ENCODE measurements at regions not wholly inside any gene's neighbourhood (a gene's known extent, or its start where the extent isn't known, plus 50 kb on each side); places are given as distances from the start of the nearest gene placed in this dataset.

DNA sequence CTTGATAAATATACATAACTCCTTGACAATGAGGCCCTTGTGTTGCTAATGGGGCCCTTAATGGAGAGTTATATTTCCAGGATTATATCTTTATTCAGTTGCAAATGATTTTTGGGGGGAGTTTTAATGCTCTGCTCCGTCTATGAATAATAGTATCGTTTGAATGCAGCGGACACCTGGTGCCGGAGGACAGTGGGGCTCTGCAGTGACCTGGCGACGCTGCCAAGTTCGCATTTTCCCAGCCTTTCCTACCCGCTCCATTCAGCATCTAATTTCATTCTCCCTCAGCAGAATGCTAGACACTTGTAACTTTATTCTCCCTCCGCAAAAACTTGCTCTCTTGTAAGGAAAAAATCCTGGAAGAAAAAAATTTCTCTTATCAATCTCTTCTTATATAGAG is 257.6 kb upstream of the SALL3 start:
- ChIA-PET POLR2A (no interaction called here), CTCF (ENCODE audit: unreplicated experiment) (no interaction called here)
- BruUV-seq (replicated peaks): no TSS peak
- no peaks in the 10 kb centered on the region for H4K20me1 ChIP-seq (ENCODE audit: insufficient read depth, low read length)
- no peak overlapping the region for H3K4me3 ChIP-seq (ENCODE audit: low read depth, low read length, poor library complexity, severe bottlenecking)
- H3K4me1 ChIP-seq (ENCODE audit: insufficient read depth, low read length, poor library complexity, severe bottlenecking): no peaks in the 10 kb centered on the region
- no peak overlapping the region for H3K27ac ChIP-seq (ENCODE audit: low read depth, low read length, poor library complexity, severe bottlenecking)
- H3K9me3 ChIP-seq (ENCODE audit: low read length): no peaks in the 10 kb centered on the region
- intact Hi-C loops (cut with micrococcal nuclease; ENCODE audit: unreplicated experiment): no loop called here
- no peak for DNase-seq (ENCODE audit: low spot score)
- no peak overlapping the region for H2AFZ ChIP-seq (ENCODE audit: low read length)
- no peaks in the 10 kb centered on the region for H3K9me2 ChIP-seq (ENCODE audit: insufficient read depth, low read length)
- no peak overlapping the region for H3K4me2 ChIP-seq (ENCODE audit: low read length)
- no peaks in the 10 kb centered on the region for H3K36me3 ChIP-seq (ENCODE audit: insufficient read depth, low read length)
- H3K79me2 ChIP-seq (ENCODE audit: insufficient read depth, low read depth, low read length): no peaks in the 10 kb centered on the region
- TF ChIP-seq EZH2phosphoT487 (IDR thresholded peaks at IDR 0.05; ENCODE audit: borderline replicate concordance, low read depth, low read length): no peak
- TF ChIP-seq, protein P1, sequence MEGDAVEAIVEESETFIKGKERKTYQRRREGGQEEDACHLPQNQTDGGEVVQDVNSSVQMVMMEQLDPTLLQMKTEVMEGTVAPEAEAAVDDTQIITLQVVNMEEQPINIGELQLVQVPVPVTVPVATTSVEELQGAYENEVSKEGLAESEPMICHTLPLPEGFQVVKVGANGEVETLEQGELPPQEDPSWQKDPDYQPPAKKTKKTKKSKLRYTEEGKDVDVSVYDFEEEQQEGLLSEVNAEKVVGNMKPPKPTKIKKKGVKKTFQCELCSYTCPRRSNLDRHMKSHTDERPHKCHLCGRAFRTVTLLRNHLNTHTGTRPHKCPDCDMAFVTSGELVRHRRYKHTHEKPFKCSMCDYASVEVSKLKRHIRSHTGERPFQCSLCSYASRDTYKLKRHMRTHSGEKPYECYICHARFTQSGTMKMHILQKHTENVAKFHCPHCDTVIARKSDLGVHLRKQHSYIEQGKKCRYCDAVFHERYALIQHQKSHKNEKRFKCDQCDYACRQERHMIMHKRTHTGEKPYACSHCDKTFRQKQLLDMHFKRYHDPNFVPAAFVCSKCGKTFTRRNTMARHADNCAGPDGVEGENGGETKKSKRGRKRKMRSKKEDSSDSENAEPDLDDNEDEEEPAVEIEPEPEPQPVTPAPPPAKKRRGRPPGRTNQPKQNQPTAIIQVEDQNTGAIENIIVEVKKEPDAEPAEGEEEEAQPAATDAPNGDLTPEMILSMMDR (conservative IDR thresholded peaks at IDR 0.05; ENCODE audit: low read length): no peak

DNA sequence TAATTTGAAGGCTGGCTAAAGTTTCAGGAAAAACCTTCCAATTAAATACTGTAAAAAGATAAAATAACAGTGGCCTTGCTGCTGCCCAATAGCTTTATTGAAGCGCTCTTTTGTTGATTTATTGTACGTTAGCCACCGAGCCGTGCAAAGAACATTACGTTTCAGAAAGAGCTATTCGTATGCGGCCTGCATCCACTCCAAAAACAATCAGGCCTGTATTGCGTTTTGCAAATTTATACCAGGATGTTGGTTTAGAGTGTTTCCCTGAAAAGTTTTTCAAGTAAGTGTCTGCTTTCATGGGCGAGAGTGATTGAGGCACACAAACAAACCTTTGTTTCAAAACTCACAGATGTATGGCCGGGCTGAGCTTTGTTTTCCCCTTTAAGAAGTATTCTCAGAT is 257.2 kb upstream of the SALL3 start:
- Histone ChIP-seq H3K79me2 (ENCODE audit: insufficient read depth, low read depth, low read length) (no peaks in the 10 kb centered on the region), H3K9me2 (ENCODE audit: insufficient read depth, low read length) (no peaks in the 10 kb centered on the region), H3K9me3 (ENCODE audit: low read length) (no peaks in the 10 kb centered on the region), H3K4me1 (ENCODE audit: insufficient read depth, low read length, poor library complexity, severe bottlenecking) (no peaks in the 10 kb centered on the region), H3K27ac (ENCODE audit: low read depth, low read length, poor library complexity, severe bottlenecking) (no peak overlapping the region), H2AFZ (ENCODE audit: low read length) (no peak overlapping the region), H3K36me3 (ENCODE audit: insufficient read depth, low read length) (no peaks in the 10 kb centered on the region), H3K4me3 (ENCODE audit: low read depth, low read length, poor library complexity, severe bottlenecking) (no peak overlapping the region), H4K20me1 (ENCODE audit: insufficient read depth, low read length) (no peaks in the 10 kb centered on the region), H3K4me2 (ENCODE audit: low read length) (no peak overlapping the region)
- intact Hi-C loops (cut with micrococcal nuclease; ENCODE audit: unreplicated experiment): no loop called here
- DNase-seq (ENCODE audit: low spot score): no peak
- CTCF ChIA-PET (ENCODE audit: unreplicated experiment): no interaction called here
- no TSS peak for BruUV-seq (replicated peaks)
- TF ChIP-seq, protein P1 (conservative IDR thresholded peaks at IDR 0.05; ENCODE audit: low read length): no peak
- TF ChIP-seq EZH2phosphoT487 (IDR thresholded peaks at IDR 0.05; ENCODE audit: borderline replicate concordance, low read depth, low read length): no peak
- POLR2A ChIA-PET: no interaction called here

DNA sequence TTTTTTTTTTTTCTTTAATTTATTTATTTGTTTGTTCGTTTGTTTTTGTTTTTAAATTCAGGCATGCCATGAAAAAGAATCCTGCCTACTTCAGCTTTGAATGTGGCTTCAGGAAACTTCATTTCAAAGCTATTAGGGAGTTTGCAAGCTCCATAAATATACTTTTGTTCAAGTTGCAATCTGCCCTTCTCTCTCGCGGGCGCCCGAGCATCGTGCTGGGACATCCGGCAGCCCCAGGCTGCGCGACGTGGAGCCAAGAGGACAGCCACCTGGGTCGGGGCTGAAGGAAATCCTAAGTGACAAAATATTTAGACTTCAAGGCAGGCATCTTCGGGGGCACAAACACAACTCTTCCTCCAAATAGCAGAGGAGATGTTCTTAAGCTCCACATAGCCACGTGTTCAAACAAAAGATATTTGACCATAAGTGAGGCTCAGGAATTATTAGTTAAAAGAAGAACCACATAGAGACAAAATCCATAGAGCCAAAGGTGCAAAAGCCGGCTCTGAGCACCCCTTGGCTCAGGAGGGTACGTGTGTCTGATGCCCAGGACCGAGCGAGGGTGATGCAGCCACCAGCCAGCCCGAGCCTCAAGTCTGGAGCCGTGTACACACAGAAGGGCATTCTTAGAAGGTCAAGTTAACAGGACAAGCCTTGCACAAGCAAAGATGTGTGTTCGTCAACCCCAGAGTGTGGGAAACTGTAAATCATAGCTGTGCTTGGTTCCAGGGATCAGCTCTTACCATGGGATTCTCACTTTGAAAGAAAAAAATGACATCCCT is 256.5 kb upstream of the SALL3 start:
- no TSS peak for BruUV-seq (replicated peaks)
- H3K9me2 ChIP-seq (ENCODE audit: insufficient read depth, low read length): no peaks in the 10 kb centered on the region
- intact Hi-C loops (cut with micrococcal nuclease; ENCODE audit: unreplicated experiment): no loop called here
- no peak overlapping the region for H3K27ac ChIP-seq (ENCODE audit: low read depth, low read length, poor library complexity, severe bottlenecking)
- no peaks in the 10 kb centered on the region for H3K79me2 ChIP-seq (ENCODE audit: insufficient read depth, low read depth, low read length)
- H3K4me1 ChIP-seq (ENCODE audit: insufficient read depth, low read length, poor library complexity, severe bottlenecking): no peaks in the 10 kb centered on the region
- H3K9me3 ChIP-seq (ENCODE audit: low read length): no peaks in the 10 kb centered on the region
- ChIA-PET POLR2A (interaction anchor here (0.6 kb wide), 1 partner anchor 263 kb away, joined by 3 read pairs; no protein-coding TSS in a partner anchor), CTCF (ENCODE audit: unreplicated experiment) (no interaction called here)
- no peaks in the 10 kb centered on the region for H4K20me1 ChIP-seq (ENCODE audit: insufficient read depth, low read length)
- H3K36me3 ChIP-seq (ENCODE audit: insufficient read depth, low read length): no peaks in the 10 kb centered on the region
- H3K4me3 ChIP-seq (ENCODE audit: low read depth, low read length, poor library complexity, severe bottlenecking): no peak overlapping the region
- H3K4me2 ChIP-seq (ENCODE audit: low read length): no peak overlapping the region
- no peak for DNase-seq (ENCODE audit: low spot score)
- H2AFZ ChIP-seq (ENCODE audit: low read length): no peak overlapping the region
- TF ChIP-seq, protein P1 (conservative IDR thresholded peaks at IDR 0.05; ENCODE audit: low read length): no peak
- no peak for TF ChIP-seq EZH2phosphoT487 (IDR thresholded peaks at IDR 0.05; ENCODE audit: borderline replicate concordance, low read depth, low read length)
